ENCODE measurements at regions not wholly inside any gene's neighbourhood (a gene's known extent, or its start where the extent isn't known, plus 50 kb on each side); places are given as distances from the start of the nearest gene placed in this dataset.

DNA sequence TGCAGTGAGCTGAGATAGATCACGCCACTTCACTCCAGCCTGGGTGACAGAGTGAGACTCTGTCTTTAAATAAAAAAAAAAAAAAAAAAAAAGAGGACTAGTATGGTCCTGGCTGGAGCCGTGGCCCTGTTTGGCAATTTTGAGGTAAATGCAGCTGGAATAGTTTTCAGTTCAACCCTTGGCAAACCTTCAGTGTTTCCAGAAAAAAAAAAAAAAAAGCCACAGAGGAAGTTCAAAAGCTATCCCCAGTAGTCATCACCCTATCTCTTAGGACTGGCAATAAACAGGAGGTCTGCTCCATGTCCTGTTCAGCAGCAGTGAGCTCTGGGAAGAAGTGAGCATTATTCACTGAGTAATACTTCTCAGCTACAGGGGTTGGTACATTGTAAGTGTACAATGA, 56.8 kb upstream of the ERRFI1 start:
- TF ChIP-seq, protein P1, sequence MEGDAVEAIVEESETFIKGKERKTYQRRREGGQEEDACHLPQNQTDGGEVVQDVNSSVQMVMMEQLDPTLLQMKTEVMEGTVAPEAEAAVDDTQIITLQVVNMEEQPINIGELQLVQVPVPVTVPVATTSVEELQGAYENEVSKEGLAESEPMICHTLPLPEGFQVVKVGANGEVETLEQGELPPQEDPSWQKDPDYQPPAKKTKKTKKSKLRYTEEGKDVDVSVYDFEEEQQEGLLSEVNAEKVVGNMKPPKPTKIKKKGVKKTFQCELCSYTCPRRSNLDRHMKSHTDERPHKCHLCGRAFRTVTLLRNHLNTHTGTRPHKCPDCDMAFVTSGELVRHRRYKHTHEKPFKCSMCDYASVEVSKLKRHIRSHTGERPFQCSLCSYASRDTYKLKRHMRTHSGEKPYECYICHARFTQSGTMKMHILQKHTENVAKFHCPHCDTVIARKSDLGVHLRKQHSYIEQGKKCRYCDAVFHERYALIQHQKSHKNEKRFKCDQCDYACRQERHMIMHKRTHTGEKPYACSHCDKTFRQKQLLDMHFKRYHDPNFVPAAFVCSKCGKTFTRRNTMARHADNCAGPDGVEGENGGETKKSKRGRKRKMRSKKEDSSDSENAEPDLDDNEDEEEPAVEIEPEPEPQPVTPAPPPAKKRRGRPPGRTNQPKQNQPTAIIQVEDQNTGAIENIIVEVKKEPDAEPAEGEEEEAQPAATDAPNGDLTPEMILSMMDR (IDR thresholded peaks at IDR 0.05): no peak
- TF ChIP-seq POLR2AphosphoS5 (IDR thresholded peaks at IDR 0.05; ENCODE audit: low read depth, low read length): no peak
